K562 (cell line): ENCODE measurements at regions not wholly inside any gene's neighbourhood (a gene's known extent, or its start where the extent isn't known, plus 50 kb on each side); places are given as distances from the start of the nearest gene placed in this dataset.

Experiments
- ATAC-seq: fragments of 200-7000 bp; cut with Tn5 transposase; 3 replicates; pipeline ENCODE4 v1.9.1; 2020; ENCODE audit warnings: moderate library complexity
- BruUV-seq: library from RNA; stranded (reverse); fragments of 400-500 nt; replicated peaks from 2 replicates; lab custom pipeline; 2021; lab: Mats Ljungman, UMichigan
- CTCF ChIA-PET: fragments of 300-600 bp; formaldehyde crosslinking; extraction: SDS; loops from one replicate; lab custom pipeline; 2021; ENCODE audit warnings: low intra/inter-chr PET ratio; lab: Yijun Ruan, JAX
- POLR2A ChIA-PET: fragments of 300-600, 350-650 bp; sonication (Branson Sonifier 250); formaldehyde crosslinking; extraction: SDS; loops from one replicate; lab custom pipeline; 2021; ENCODE audit warnings: antibody characterized with exemption, inconsistent platforms; lab: Yijun Ruan, JAX
- DNase-seq, 4 experiments: peaks; one replicate each; pipeline versions ENCODE4 v3.0.0 to v3.0.0-alpha.2; 2011 to 2018; ENCODE audit warnings: low spot score in 3 of 4, mixed read lengths in 3 of 4; ENCODE audit errors: extremely low read depth in 1 of 4
- FAIRE-seq: peaks from 2 replicates; lab custom pipeline; 2011; peaks lifted over from hg19 to GRCh38; lab: Jason Lieb, UNC
- H2AFZ ChIP-seq: 2 replicates; pipeline ENCODE4 v1.6.0; 2011; ENCODE audit warnings: low read depth, low read length, control low read depth, inconsistent platforms
- H3K27ac ChIP-seq: fragments of 200-600 bp; 3 replicates; pipeline ENCODE4 v1.8.0; 2011; ENCODE audit warnings: low read depth, mild to moderate bottlenecking, control low read depth, inconsistent platforms, low read length, moderate library complexity, mixed read lengths; ENCODE audit errors: extremely low read depth
- H3K27me3 ChIP-seq, 2 experiments: fragments of 300-600 bp in 1 of 2; 2 replicates in 1 of 2; 3 replicates in 1 of 2; pipeline versions ENCODE4 v1.6.0 to v1.8.0; 2011; ENCODE audit warnings: inconsistent platforms in 2 of 2, low read length in 2 of 2, mild to moderate bottlenecking in 1 of 2, mixed read lengths in 1 of 2, moderate library complexity in 1 of 2; ENCODE audit not compliant: control insufficient read depth in 2 of 2, insufficient read depth in 2 of 2
- H3K36me3 ChIP-seq: fragments of 300-600 bp; 3 replicates; pipeline ENCODE4 v1.8.0; 2011; ENCODE audit warnings: mild to moderate bottlenecking, low read length, inconsistent platforms; ENCODE audit not compliant: control insufficient read depth, insufficient read depth
- H3K4me1 ChIP-seq, 2 experiments: fragments of 200-600 bp in 1 of 2; replicated peaks in 1 of 2; 2 replicates in 1 of 2; 3 replicates in 1 of 2; pipeline versions ENCODE4 v1.5.1 to v1.8.0; 2011; ENCODE audit warnings: inconsistent platforms in 2 of 2, low read length in 2 of 2, mild to moderate bottlenecking in 1 of 2, mixed read lengths in 1 of 2, moderate library complexity in 1 of 2; ENCODE audit not compliant: control insufficient read depth in 2 of 2, insufficient read depth in 2 of 2
- H3K4me2 ChIP-seq: 2 replicates; pipeline ENCODE4 v1.6.1; 2011; ENCODE audit warnings: low read length, control low read depth, inconsistent platforms, mixed read lengths; ENCODE audit not compliant: insufficient read depth
- H3K4me3 ChIP-seq: fragments of 200-600 bp; sonication (generic), shearing (Covaris generic); 2 replicates; pipeline ENCODE4 v1.5.1; 2016; ENCODE audit warnings: control low read depth, inconsistent platforms
- H3K79me2 ChIP-seq: fragments of 200-600 bp; 3 replicates; pipeline ENCODE4 v1.8.0; 2011; ENCODE audit warnings: low read length, inconsistent platforms; ENCODE audit not compliant: control insufficient read depth, insufficient read depth
- H3K9ac ChIP-seq, 2 experiments: 2 replicates each; pipeline versions ENCODE4 v1.6.0 to v1.6.1; 2011; ENCODE audit warnings: low read depth in 2 of 2, low read length in 2 of 2, control low read depth in 1 of 2, inconsistent platforms in 1 of 2, mild to moderate bottlenecking in 1 of 2, mixed read lengths in 1 of 2; ENCODE audit not compliant: insufficient read depth in 1 of 2
- H3K9me1 ChIP-seq: one replicate; pipeline ENCODE4 v1.6.0; 2011; ENCODE audit warnings: inconsistent platforms, mild to moderate bottlenecking, low read length, moderate library complexity; ENCODE audit not compliant: control insufficient read depth, insufficient read depth
- H3K9me3 ChIP-seq: replicated peaks from 2 replicates; pipeline ENCODE4 v1.5.1; 2011; ENCODE audit warnings: low read depth, low read length, inconsistent platforms; ENCODE audit not compliant: control insufficient read depth, insufficient read depth
- H4K20me1 ChIP-seq: replicated peaks from 2 replicates; pipeline ENCODE4 v1.6.1; 2011; ENCODE audit warnings: low read length, inconsistent platforms, mixed read lengths; ENCODE audit not compliant: control insufficient read depth, insufficient read depth
- BRF1 ChIP-seq: IDR thresholded peaks from 3 replicates; pipeline ENCODE4 v1.6.1; 2011; ENCODE audit warnings: borderline replicate concordance, mild to moderate bottlenecking; ENCODE audit not compliant: insufficient read length; ENCODE audit errors: extremely low read depth
- ZNF707 ChIP-seq: fragments of 250-450 bp; sonication (Bioruptor Pico); conservative IDR thresholded peaks from 2 replicates; pipeline ENCODE4 v1.8.0; 2022; ENCODE audit warnings: inconsistent platforms, mild to moderate bottlenecking, moderate library complexity
- WGBS: fragments of 100-300 bp; shearing (Covaris generic); methylation state at CpG from one replicate; pipeline ENCODE4 v1.1.6; 2016; ENCODE audit warnings: low coverage, mixed read lengths; ENCODE audit not compliant: insufficient coverage; ENCODE audit errors: missing lambda C conversion rate; 5-methylcytosine and 5-hydroxymethylcytosine counted together
- in situ Hi-C: fragments of 300-500 bp; cut with MboI; formaldehyde crosslinking; loops from 4 replicates; pipeline ENCODE4 v1.15.0; 2018; ENCODE audit warnings: inconsistent platforms, mixed read lengths
- intact Hi-C: fragments of 100-400 bp; cut with micrococcal nuclease; formaldehyde crosslinking; loops from 2 replicates; pipeline ENCODE4 v1.14.2; 2022
- TF ChIP-seq, protein P1 (sequence below): fragments of 450-650 bp; formaldehyde crosslinking; IDR thresholded peaks from 2 replicates; pipeline ENCODE4 v1.4.0; 2020; ENCODE audit warnings: mild to moderate bottlenecking, mixed read lengths
- TF ChIP-seq, protein P2 (sequence below): IDR thresholded peaks from 2 replicates; pipeline ENCODE4 v1.6.1; 2011; ENCODE audit not compliant: insufficient read length; ENCODE audit errors: extremely low read depth

DNA sequence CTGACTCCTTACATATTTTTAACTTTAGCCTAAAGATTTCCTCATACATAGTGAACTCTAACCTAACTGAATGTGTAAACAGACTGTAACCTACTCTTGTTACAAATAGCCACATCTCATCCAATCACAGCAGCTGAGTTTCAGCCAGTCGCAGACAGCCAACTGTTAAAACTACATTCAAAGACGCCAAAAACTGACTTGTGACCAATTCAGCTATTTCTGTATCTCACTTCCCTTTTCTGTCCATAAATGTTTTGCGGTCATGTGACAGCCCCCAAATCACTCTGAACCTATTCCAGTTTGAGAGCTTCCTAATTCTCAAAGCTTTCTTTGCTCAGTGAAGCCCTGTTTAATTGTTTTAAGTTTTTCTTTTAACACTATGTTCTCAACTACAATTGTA lies 2731.9 kb downstream of the ARAP2 start:
- WGBS, result 2% methylated on average over 3 of the region's 3 CpGs
- ATAC-seq (no peak), FAIRE-seq (no peak), DNase-seq (no peak)
- H3K9me1 ChIP-seq, result no peaks in the 10 kb centered on the region
- intact Hi-C loops, result no loop called here
- no peaks in the 10 kb centered on the region for H3K4me1 ChIP-seq
- no peaks in the 10 kb centered on the region; the same call in 1 of the 2 replicates for H3K9me3 ChIP-seq
- no peak overlapping the region for H3K4me3 ChIP-seq
- no peaks in the 10 kb centered on the region for H3K27me3 ChIP-seq
- in situ Hi-C loops, result no loop called here
- H3K4me2 ChIP-seq, result no peak overlapping the region
- no peak overlapping the region for H3K9ac ChIP-seq
- H2AFZ ChIP-seq, result no peak overlapping the region
- no peak overlapping the region for H3K27ac ChIP-seq
- H3K79me2 ChIP-seq, result no peaks in the 10 kb centered on the region
- H3K36me3 ChIP-seq, result no peaks in the 10 kb centered on the region
- H4K20me1 ChIP-seq, result no peaks in the 10 kb centered on the region
- no TSS peak for BruUV-seq
- no peak for TF ChIP-seq BRF1
- TF ChIP-seq, protein P1, sequence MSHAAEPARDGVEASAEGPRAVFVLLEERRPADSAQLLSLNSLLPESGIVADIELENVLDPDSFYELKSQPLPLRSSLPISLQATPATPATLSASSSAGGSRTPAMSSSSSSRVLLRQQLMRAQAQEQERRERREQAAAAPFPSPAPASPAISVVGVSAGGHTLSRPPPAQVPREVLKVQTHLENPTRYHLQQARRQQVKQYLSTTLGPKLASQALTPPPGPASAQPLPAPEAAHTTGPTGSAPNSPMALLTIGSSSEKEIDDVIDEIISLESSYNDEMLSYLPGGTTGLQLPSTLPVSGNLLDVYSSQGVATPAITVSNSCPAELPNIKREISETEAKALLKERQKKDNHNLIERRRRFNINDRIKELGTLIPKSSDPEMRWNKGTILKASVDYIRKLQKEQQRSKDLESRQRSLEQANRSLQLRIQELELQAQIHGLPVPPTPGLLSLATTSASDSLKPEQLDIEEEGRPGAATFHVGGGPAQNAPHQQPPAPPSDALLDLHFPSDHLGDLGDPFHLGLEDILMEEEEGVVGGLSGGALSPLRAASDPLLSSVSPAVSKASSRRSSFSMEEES (CRISPR knock-in tag), result peak; percentile 32; the same call in 1 of the 2 replicates
- ChIA-PET POLR2A (no interaction called here), CTCF (no interaction called here)

DNA sequence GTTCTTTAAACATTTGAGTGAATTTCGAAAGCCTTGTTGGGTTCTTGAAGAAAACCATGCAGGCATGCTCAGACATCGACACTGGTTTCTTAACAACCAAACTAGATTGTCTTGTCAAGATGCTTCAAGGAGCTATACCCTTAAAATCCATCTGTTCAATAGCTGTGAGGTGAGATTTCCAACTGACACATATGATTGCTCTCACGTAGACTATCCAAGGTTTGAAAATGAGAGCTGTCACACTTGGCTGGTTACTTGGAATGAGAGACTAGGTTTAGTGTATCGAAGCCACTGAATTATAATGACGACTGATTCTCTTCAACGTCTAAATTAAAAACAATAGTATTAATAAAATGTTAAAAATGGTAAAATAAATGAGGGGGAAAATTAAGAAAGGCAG lies 2725.5 kb downstream of the ARAP2 start:
- H3K36me3 ChIP-seq, result no peaks in the 10 kb centered on the region
- no peak overlapping the region for H2AFZ ChIP-seq
- ChIA-PET POLR2A (no interaction called here), CTCF (no interaction called here)
- H3K79me2 ChIP-seq, result no peaks in the 10 kb centered on the region
- no peak overlapping the region for H3K9ac ChIP-seq
- WGBS, result 3% methylated on average over 6 of the region's 6 CpGs
- no peaks in the 10 kb centered on the region for H3K4me1 ChIP-seq
- H3K9me1 ChIP-seq, result no peaks in the 10 kb centered on the region
- no peaks in the 10 kb centered on the region for H4K20me1 ChIP-seq
- DNase-seq, result no peak
- no peak overlapping the region for H3K4me3 ChIP-seq
- no peak overlapping the region for H3K27ac ChIP-seq
- intact Hi-C loops (no loop called here), in situ Hi-C loops (no loop called here)
- FAIRE-seq, result no peak
- no peaks in the 10 kb centered on the region for H3K27me3 ChIP-seq
- H3K9me3 ChIP-seq, result no peaks in the 10 kb centered on the region
- no TSS peak for BruUV-seq
- no peak overlapping the region for H3K4me2 ChIP-seq
- no peak for TF ChIP-seq ZNF707 (CRISPR knock-in tag)
- TF ChIP-seq, protein P2, sequence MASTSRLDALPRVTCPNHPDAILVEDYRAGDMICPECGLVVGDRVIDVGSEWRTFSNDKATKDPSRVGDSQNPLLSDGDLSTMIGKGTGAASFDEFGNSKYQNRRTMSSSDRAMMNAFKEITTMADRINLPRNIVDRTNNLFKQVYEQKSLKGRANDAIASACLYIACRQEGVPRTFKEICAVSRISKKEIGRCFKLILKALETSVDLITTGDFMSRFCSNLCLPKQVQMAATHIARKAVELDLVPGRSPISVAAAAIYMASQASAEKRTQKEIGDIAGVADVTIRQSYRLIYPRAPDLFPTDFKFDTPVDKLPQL, result no peak
- ATAC-seq, result no peak
